Right atrium auricular region (tissue), 2 donors: ENCODE measurements at regions not wholly inside any gene's neighbourhood (a gene's known extent, or its start where the extent isn't known, plus 50 kb on each side); places are given as distances from the start of the nearest gene placed in this dataset.

Experiments used
- DNase-seq: peaks from one replicate; pipeline ENCODE4 v3.0.0-alpha.2; 2019; ENCODE audit warnings: low spot score
- H3K27ac ChIP-seq, 2 donors: fragments of 200-600 bp; sonication (generic); 1 replicate in 1 of 2; 2 replicates in 1 of 2; pipeline ENCODE4 v1.5.1; 2016 to 2019
- H3K27me3 ChIP-seq, 2 donors: fragments of 200-600 bp; sonication (generic); one replicate each; pipeline versions ENCODE4 v1.5.1 to v1.6.0; 2017 to 2019
- H3K36me3 ChIP-seq: fragments of 200-600 bp; sonication (generic); one replicate; pipeline ENCODE4 v1.5.1; 2016
- H3K4me1 ChIP-seq, 2 donors: fragments of 200-600 bp; sonication (generic); one replicate each; pipeline versions ENCODE4 v1.5.1 to v1.6.0; 2017 to 2019
- H3K4me3 ChIP-seq, 2 donors: fragments of 200-600 bp; sonication (generic); 1 replicate in 1 of 2; 2 replicates in 1 of 2; pipeline ENCODE4 v1.5.1; 2017 to 2019; ENCODE audit warnings: mild to moderate bottlenecking in 1 of 2, moderate library complexity in 1 of 2
- H3K9me3 ChIP-seq, 2 donors: fragments of 200-600 bp; sonication (generic); one replicate each; pipeline ENCODE4 v1.5.1; 2019
- CTCF ChIP-seq, 2 donors: fragments of 200-600 bp; sonication (generic); IDR thresholded peaks; one replicate each; pipeline ENCODE4 v1.5.1; 2019; ENCODE audit warnings: antibody characterized with exemption in 2 of 2

GRCh38 chr4:123259676-123260646 is 136.6 kb upstream of the SPRY1 start:
- Histone ChIP-seq H3K9me3 (no peaks in the 10 kb centered on the region), H3K4me3 (no peak overlapping the region), H3K36me3 (no peaks in the 10 kb centered on the region), H3K27ac (peak overlapping the region in 1 of 2 donors; percentile 61), H3K27me3 (no peaks in the 10 kb centered on the region), H3K4me1 (peaks cover 0 to 24% of the 10 kb centered on the region in 2 donors)
- TF ChIP-seq CTCF (IDR thresholded peaks at IDR 0.05) = no peak
- no peak for DNase-seq

GRCh38 chr4:123260653-123261052 is 135.9 kb upstream of the SPRY1 start:
- H3K36me3 ChIP-seq = no peaks in the 10 kb centered on the region
- TF ChIP-seq CTCF (IDR thresholded peaks at IDR 0.05) = no peak
- DNase-seq = no peak

DNA sequence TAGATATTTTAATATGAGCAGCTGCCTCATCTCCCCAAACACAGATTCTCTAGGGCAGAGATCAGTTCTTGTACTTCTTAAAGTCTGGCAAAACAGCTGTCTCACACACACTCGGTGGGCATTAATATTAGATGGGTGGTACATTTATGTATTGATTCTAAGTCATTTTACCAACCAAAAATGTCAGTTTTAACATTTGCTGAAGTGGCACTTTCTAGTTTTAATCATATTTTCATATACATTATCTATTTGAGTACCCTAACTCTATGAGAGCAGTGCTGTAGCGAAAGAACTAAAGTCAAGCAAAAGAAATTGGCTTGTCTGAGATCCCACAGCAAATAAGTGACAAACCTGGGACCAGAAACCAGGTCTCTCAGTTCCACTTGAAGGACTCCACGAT is 134.5 kb upstream of the SPRY1 start:
- no peak overlapping the region for H3K27ac ChIP-seq
- no peak overlapping the region for H3K4me3 ChIP-seq
- no peak for DNase-seq
- no peaks in the 10 kb centered on the region for H3K9me3 ChIP-seq
- no peak for TF ChIP-seq CTCF (IDR thresholded peaks at IDR 0.05)
- H3K4me1 ChIP-seq = peaks cover 0 to 24% of the 10 kb centered on the region in 2 donors
- H3K27me3 ChIP-seq = no peaks in the 10 kb centered on the region
- no peaks in the 10 kb centered on the region for H3K36me3 ChIP-seq

More at GRCh38 chr4:123260653-123261052, 135.9 kb upstream of the SPRY1 start:
- Histone ChIP-seq H3K27ac (peak overlapping the region in 1 of 2 donors; percentile 61), H3K4me3 (no peak overlapping the region), H3K4me1 (peaks cover 0 to 24% of the 10 kb centered on the region in 2 donors), H3K27me3 (no peaks in the 10 kb centered on the region), H3K9me3 (no peaks in the 10 kb centered on the region)

DNA sequence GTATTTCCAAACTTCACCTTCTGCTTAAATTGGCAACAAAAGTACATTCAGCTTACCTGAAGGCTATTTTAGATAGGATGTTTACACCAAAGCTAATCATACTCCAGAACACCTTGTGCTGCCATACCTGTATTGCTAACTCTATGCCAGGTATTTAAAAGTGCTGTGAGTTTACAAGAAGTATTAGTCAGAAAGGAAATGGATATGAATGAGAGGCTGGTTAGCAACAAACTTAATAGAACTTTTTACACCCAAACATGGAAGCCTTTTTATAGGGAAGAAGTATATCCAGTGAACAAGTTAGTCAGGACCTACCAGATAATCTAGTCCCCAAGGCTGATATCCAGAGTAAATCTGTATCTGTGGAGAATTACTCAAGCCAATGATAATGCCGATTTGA is 131.2 kb upstream of the SPRY1 start:
- H3K4me3 ChIP-seq = no peak overlapping the region
- peaks cover 0 to 5% of the 10 kb centered on the region in 2 donors for H3K4me1 ChIP-seq
- DNase-seq = no peak
- H3K27me3 ChIP-seq = no peaks in the 10 kb centered on the region
- no peaks in the 10 kb centered on the region for H3K36me3 ChIP-seq
- H3K27ac ChIP-seq = no peak overlapping the region
- no peaks in the 10 kb centered on the region for H3K9me3 ChIP-seq
- no peak for TF ChIP-seq CTCF (IDR thresholded peaks at IDR 0.05)

GRCh38 chr4:123266221-123266620 is 130.4 kb upstream of the SPRY1 start:
- no peaks in the 10 kb centered on the region for H3K9me3 ChIP-seq
- H3K36me3 ChIP-seq = no peaks in the 10 kb centered on the region
- H3K27me3 ChIP-seq = no peaks in the 10 kb centered on the region
- H3K4me1 ChIP-seq = no peaks in the 10 kb centered on the region
- DNase-seq = no peak
- H3K4me3 ChIP-seq = no peak overlapping the region
- no peak overlapping the region for H3K27ac ChIP-seq
- no peak for TF ChIP-seq CTCF (IDR thresholded peaks at IDR 0.05)
